IPS DF 4.7 (cell line): ENCODE measurements at regions not wholly inside any gene's neighbourhood (a gene's known extent, or its start where the extent isn't known, plus 50 kb on each side); places are given as distances from the start of the nearest gene placed in this dataset.
"Not testable (repeated sequence)": the region's sequence is repeated elsewhere in the genome, so short reads cannot be mapped to it uniquely, and the experiment has no call there.

Source experiments
- DNase-seq: peaks from one replicate; pipeline ENCODE4 v3.0.0-alpha.2; 2013; ENCODE audit warnings: low spot score; ENCODE audit errors: extremely low read depth

- DNase-seq: no peak
Observed at GRCh38 chr7:29619111-29619510, 55.5 kb downstream of the PRR15 start.

- no peak for DNase-seq
Observed at GRCh38 chr7:29619848-29620555, 56.4 kb downstream of the PRR15 start.

- no peak for DNase-seq
Observed at GRCh38 chr7:29620556-29620930, 56.9 kb downstream of the PRR15 start.

DNA sequence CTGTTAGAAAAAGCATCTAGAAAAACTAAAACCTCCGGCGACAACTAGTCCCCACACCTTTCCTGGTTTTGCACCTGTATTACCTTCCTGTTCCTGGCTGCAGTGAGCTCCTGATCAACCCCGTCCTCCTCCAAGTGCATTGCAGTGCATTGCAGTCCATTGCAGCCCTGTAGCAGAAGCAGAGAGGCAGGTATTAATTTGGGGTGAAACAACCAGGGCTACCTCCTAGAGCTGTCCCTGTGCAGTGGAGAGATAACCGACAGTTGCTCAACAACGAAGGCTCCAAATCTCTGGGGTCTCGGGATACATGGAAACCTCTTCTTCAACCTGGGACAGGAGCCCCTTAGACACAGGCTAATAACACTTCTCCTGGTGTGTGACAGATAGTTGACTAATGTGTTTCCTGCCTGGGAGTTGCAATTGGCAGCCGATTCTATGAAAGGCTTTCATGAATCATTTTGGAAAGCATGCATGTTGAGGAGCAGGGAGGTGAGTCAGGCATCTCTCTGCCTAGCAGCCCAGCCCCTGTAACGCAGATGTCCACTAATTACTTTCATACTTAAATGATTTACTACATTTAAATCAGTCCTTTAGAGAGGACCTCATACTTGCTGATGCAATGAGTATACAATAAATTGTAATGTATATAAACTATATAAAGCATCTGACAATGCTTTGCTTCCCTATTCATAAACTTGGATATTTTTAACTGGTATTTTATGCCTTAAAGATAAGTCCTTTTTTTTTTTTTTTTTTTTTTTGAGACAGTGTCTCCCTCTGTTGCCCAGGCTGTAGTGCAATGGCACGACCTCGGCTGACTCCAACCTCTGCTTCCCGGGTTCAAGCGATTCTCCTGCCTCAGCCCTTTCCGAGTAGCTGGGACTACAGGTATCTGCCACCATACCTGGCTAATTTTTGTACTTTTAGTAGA, 59.0 kb downstream of the PRR15 start:
- DNase-seq: no peak

DNA sequence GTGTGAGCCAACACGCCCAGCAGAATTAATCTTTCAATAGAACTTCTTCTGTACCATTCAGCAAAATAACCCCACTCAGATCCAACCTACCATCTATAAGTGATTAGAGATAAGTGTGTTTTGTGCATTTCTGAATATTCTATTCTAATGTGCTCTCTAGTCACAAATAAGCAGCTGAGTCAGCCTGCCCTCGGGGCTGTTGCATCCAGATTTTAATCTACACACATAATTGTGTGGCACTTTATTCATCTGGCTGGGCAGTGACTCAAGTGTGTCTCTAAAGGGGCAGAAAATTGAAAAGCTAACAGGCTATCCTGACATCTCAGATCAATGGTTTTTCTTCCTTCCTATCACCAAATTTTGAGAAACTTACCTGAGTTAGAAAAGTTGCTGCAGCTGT, 60.3 kb downstream of the PRR15 start:
- no peak for DNase-seq

DNA sequence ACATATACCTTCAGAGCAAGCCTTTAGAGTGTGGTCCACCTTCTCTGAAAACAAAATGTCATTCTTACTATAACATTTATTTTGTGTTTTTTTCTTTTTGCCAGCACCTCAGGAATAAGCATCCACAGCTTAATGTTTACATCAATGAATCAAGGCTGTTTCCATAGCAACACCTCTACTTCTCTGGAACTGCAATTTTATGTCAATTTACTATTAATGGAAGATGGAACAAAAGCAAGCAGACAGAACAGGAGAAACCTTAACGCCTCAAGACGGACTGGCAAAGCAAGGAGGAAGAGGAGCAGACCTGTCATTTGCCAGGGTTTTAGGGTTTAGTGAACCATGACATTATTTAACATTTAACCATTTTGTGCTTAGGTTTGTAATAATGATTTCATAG, 63.1 kb downstream of the PRR15 start:
- DNase-seq: no peak

DNA sequence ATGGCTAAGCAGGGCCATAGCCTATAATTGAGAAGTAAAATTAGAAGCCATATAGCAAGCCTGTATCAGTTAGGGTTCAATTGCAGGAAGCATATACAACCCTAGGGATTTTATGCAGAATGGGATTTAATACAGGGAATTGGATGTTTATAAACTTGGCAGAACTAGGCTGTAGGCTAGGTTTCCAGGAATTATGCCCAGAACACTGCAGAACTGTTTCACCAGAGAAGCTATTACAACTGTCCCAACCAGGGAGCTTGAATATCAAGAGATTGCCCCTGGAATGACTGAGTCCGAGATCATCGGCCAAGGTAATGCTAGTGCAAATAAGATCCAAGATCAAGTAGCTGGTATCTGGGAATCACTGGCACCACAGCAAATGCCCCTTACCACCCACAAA, 64.0 kb downstream of the PRR15 start:
- no peak for DNase-seq

DNA sequence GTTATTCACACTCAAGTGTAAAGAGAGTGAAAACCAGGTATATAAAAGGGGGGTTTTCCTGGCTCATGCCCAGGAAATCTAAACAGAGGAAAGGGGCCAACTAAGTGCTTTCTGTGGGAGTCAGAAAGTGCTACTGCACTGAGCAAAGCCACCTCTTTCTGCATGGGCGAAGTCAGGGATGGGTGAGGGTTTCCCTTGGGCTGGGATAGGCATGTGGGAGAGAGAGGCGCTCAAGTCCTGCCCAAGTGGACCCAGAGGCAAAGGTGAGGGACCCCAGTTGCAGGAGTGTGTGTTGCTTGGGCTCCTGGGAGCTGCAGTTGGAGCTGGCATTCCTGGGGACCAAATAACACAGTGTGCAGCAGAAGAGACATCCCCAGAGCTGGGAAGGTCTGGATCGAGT, 65.9 kb downstream of the PRR15 start:
- no peak for DNase-seq

- not testable (repeated sequence) for DNase-seq
Observed at GRCh38 chr7:29635067-29636008, 71.7 kb downstream of the PRR15 start.

DNA sequence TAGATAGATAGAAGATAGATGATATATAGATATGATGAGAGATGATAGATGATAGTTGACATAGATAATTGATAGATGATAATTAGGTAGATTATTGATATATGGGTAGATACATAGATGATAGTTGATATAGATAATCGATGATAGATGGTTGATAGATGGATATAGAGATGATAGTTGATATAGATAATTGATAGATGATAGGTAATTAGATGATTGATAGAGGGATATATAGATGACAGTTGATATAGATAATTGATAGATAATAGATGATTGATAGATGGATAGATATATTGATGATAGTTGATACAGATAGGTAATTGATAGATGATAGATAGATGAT, 72.3 kb downstream of the PRR15 start:
- no peak for DNase-seq

DNA sequence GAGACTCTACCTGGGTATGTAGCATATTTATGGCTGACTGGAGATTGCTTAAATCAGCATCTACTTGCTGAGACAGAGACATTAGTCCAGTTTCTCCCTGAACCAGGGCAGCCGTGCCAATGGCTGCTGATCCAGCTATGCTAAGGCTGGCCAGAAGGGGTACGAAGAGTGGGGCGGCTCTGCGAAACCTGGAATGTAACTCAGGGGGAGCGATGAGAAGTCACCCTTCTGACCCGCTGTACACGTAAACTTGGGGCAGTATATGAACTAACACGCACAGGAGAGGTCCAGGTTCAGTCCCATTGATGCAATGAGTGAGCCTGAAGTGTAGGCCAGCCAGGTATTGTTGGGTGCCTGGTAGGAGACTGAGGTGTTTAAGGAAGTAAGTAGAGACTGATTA, 73.7 kb downstream of the PRR15 start:
- DNase-seq: no peak

- not testable (repeated sequence) for DNase-seq
Observed at GRCh38 chr7:29638841-29639240, 75.2 kb downstream of the PRR15 start.

GRCh38 chr7:29639386-29639785, 75.8 kb downstream of the PRR15 start:
- DNase-seq: no peak

DNA sequence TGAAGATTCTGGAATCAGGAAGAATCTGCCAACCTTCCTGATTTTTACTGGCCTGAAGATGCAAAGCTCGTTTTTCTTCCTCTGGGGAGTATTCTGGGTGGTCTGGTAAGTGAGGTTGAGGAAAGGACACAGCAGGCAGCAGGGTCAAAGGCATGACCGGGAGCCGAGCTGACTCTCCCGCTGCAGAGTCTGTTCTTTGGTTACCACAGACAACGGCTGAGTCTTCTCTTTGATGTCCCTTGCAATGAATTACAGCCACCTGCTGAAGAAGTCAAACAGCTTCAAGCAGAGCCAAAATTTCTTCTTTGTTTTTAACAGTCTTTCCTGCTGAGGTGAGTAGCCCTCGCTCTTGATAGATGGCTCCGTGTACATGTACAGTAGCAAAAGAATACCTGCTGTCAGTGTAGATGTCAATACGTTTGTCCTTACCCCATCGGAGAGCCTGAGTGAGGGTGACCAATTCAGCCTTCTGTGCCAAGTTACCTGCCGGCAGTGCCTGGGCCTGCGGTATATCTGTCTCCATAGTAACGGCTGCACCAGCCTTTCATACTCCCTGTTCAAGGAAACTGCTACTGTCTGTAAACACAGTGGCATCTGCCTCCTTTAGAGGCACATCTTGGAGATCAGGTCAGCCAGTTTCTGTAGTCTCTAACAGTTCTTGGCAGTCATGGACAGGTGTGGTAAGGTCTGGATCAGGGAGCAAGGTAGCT, 76.4 kb downstream of the PRR15 start:
- DNase-seq: no peak

- no peak for DNase-seq
Observed at GRCh38 chr7:29641651-29642050, 78.0 kb downstream of the PRR15 start.

GRCh38 chr7:29642494-29643155, 79.0 kb downstream of the PRR15 start:
- DNase-seq: no peak

GRCh38 chr7:29646116-29646515, 82.5 kb downstream of the PRR15 start:
- not testable (repeated sequence) for DNase-seq

DNA sequence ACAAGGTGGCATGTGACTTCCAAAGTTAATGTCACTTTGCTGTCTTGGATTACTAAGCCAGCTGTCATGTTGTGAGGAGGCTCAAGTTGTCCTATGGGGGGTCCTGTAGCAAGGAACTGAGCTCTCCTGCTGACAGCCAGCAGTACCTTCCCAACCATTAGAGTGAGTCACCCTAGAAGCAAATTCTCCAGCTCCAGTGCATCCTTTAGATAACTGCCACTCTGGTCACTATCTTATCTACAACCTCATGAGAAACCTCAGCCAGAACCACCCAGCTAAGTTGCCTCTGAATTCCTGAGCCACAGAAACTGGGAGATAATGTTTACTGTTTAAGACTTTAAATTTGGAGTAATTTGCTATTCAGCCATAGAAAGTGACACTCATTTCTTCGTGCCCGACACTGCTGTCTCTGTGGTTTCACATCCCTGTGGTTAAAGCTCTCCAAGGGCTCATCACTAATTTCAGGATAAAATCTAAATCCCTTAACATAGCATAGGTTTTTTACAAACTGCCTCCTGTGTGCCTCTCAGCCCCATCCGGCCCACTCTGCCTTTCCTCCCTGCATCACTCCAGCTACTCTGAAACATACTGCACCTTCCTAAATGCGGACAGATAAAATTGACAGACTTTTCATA, 83.5 kb downstream of the PRR15 start:
- DNase-seq: no peak

GRCh38 chr7:29647691-29648210, 84.1 kb downstream of the PRR15 start:
- not testable (repeated sequence) for DNase-seq
